ENCODE measurements at regions not wholly inside any gene's neighbourhood (a gene's known extent, or its start where the extent isn't known, plus 50 kb on each side); places are given as distances from the start of the nearest gene placed in this dataset.

- DNase-seq: no peak
Observed at GRCh38 chr1:56061824-56062223, 517.5 kb downstream of the PLPP3 start.

GRCh38 chr1:56060906-56061305, 518.5 kb downstream of the PLPP3 start:
- no peak for DNase-seq

- no peak for DNase-seq
Observed at GRCh38 chr1:56057466-56058405, 521.6 kb downstream of the PLPP3 start.

- no peak for DNase-seq
Observed at GRCh38 chr1:56056438-56057287, 522.7 kb downstream of the PLPP3 start.

- no peak for DNase-seq
Observed at GRCh38 chr1:56054959-56055358, 524.4 kb downstream of the PLPP3 start.

GRCh38 chr1:56052041-56052440, 527.3 kb downstream of the PLPP3 start:
- no peak for DNase-seq

- no peak for DNase-seq
Observed at GRCh38 chr1:56050911-56051310, 528.5 kb downstream of the PLPP3 start.

- no peak for DNase-seq
Observed at GRCh38 chr1:56045477-56045876, 533.9 kb downstream of the PLPP3 start.

GRCh38 chr1:56045062-56045461, 534.3 kb downstream of the PLPP3 start:
- DNase-seq: no peak

GRCh38 chr1:56036479-56036878, 542.9 kb downstream of the PLPP3 start:
- DNase-seq: no peak

GRCh38 chr1:56034847-56035481, 544.4 kb downstream of the PLPP3 start:
- DNase-seq: no peak

- no peak for DNase-seq
Observed at GRCh38 chr1:56034222-56034621, 545.1 kb downstream of the PLPP3 start.

GRCh38 chr1:56033321-56034037, 545.9 kb downstream of the PLPP3 start:
- peak; percentile 38 to 75 for DNase-seq

GRCh38 chr1:56032096-56032676, 547.2 kb downstream of the PLPP3 start:
- DNase-seq: no peak

GRCh38 chr1:56031001-56031400, 548.4 kb downstream of the PLPP3 start:
- no peak for DNase-seq

GRCh38 chr1:56029319-56030003, 549.9 kb downstream of the PLPP3 start:
- no peak for DNase-seq

GRCh38 chr1:56028911-56029310, 550.5 kb downstream of the PLPP3 start:
- no peak for DNase-seq

- DNase-seq: no peak
Observed at GRCh38 chr1:56028244-56028643, 551.1 kb downstream of the PLPP3 start.

- no peak for DNase-seq
Observed at GRCh38 chr1:56025942-56026341, 553.4 kb downstream of the PLPP3 start.

- DNase-seq: no peak
Observed at GRCh38 chr1:56024155-56024554, 555.2 kb downstream of the PLPP3 start.

GRCh38 chr1:56019922-56020321, 559.4 kb downstream of the PLPP3 start:
- DNase-seq: no peak

- DNase-seq: no peak
Observed at GRCh38 chr1:56019472-56019871, 559.9 kb downstream of the PLPP3 start.

Data from cerebellar nuclear complex (tissue), 1 donor.